ENCODE measurements at regions not wholly inside any gene's neighbourhood (a gene's known extent, or its start where the extent isn't known, plus 50 kb on each side); places are given as distances from the start of the nearest gene placed in this dataset.

GRCh38 chr2:107174171-107174570 is 288.2 kb upstream of the ST6GAL2 start (continued):
- TF ChIP-seq ETS1 (conservative IDR thresholded peaks at IDR 0.05; ENCODE audit: control insufficient read depth, low read depth, low read length), result no peak

- H3K79me2 ChIP-seq (ENCODE audit: control insufficient read depth, insufficient read depth, low read length), result no peaks in the 10 kb centered on the region
- no peaks in the 10 kb centered on the region for H4K20me1 ChIP-seq (replicated peaks; ENCODE audit: control insufficient read depth, insufficient read depth, low read length)
- no TSS peak for BruUV-seq (replicated peaks)
- no peak overlapping the region for H3K4me2 ChIP-seq (ENCODE audit: insufficient read depth, low read length)
- FAIRE-seq (no peak), ATAC-seq (no peak), DNase-seq (ENCODE audit: extremely low read depth in 1 of 4, low spot score in 3 of 4) (no peak)
- WGBS (ENCODE audit: insufficient coverage, low coverage, missing lambda C conversion rate), result 0% methylated on average over 4 of the region's 4 CpGs
- no peaks in the 10 kb centered on the region for H3K27me3 ChIP-seq (ENCODE audit: control insufficient read depth in 2 of 2, insufficient read depth in 2 of 2, low read length in 2 of 2)
- no peak overlapping the region for H3K27ac ChIP-seq (ENCODE audit: extremely low read depth, low read depth, low read length)
- no peaks in the 10 kb centered on the region for H3K36me3 ChIP-seq (ENCODE audit: control insufficient read depth, insufficient read depth, low read length)
- CTCF ChIA-PET (ENCODE audit: low intra/inter-chr PET ratio), result no interaction called here
- H3K4me3 ChIP-seq, result no peak overlapping the region
- H3K9ac ChIP-seq (ENCODE audit: insufficient read depth in 1 of 2, low read depth in 2 of 2, low read length in 2 of 2), result no peak overlapping the region
- no peaks in the 10 kb centered on the region for H3K9me1 ChIP-seq (ENCODE audit: control insufficient read depth, insufficient read depth, low read length)
- in situ Hi-C loops (cut with MboI), result no loop called here
- no peaks in the 10 kb centered on the region for H3K4me1 ChIP-seq (replicated peaks in 1 of 2; ENCODE audit: control insufficient read depth in 2 of 2, insufficient read depth in 2 of 2, low read length in 2 of 2)
- H3K9me3 ChIP-seq (replicated peaks; ENCODE audit: control insufficient read depth, insufficient read depth, low read depth, low read length), result no peaks in the 10 kb centered on the region
- no peak overlapping the region for H2AFZ ChIP-seq (ENCODE audit: low read depth, low read length)
- intact Hi-C loops (cut with micrococcal nuclease), result no loop called here
- POLR2A ChIA-PET, result no interaction called here
- TF ChIP-seq RBM39 (optimal IDR thresholded peaks at IDR 0.05; ENCODE audit: low read depth, low read length), result no peak
- no peak for TF ChIP-seq SMC3 (conservative IDR thresholded peaks at IDR 0.05; ENCODE audit: insufficient read depth, low read depth, low read length)
- TF ChIP-seq CBX1 (IDR thresholded peaks at IDR 0.05; ENCODE audit: low read depth), result no peak
- no peak for TF ChIP-seq SMARCB1 (IDR thresholded peaks at IDR 0.05; ENCODE audit: insufficient read length, low read depth)
- TF ChIP-seq MLX (CRISPR knock-in tag; conservative IDR thresholded peaks at IDR 0.05), result no peak
- TF ChIP-seq ZKSCAN8 (CRISPR knock-in tag; IDR thresholded peaks at IDR 0.05), result no peak
- TF ChIP-seq ZEB2 (IDR thresholded peaks at IDR 0.05), result no peak
- TF ChIP-seq BMI1 (IDR thresholded peaks at IDR 0.05; ENCODE audit: low read length), result no peak
- TF ChIP-seq TCF7L2 (IDR thresholded peaks at IDR 0.05; ENCODE audit: low read depth, low read length), result no peak
- no peak for TF ChIP-seq OTX1 (CRISPR knock-in tag; IDR thresholded peaks at IDR 0.05)
- TF ChIP-seq SIN3A (IDR thresholded peaks at IDR 0.05; ENCODE audit: borderline replicate concordance in 2 of 2, control insufficient read depth in 1 of 2, low read depth in 2 of 2, low read length in 2 of 2), result no peak
- no peak for TF ChIP-seq TSHZ1 (CRISPR knock-in tag; IDR thresholded peaks at IDR 0.05)
- TF ChIP-seq ZNF507 (tag; conservative IDR thresholded peaks at IDR 0.05), result no peak
- TF ChIP-seq ZNF395 (CRISPR knock-in tag; IDR thresholded peaks at IDR 0.05), result no peak
These were observed 297.0 kb upstream of the ST6GAL2 start for GRCh38 chr2:107182981-107183380.

All from K562 (cell line).